ENCODE measurements at regions not wholly inside any gene's neighbourhood (a gene's known extent, or its start where the extent isn't known, plus 50 kb on each side); places are given as distances from the start of the nearest gene placed in this dataset.

GRCh38 chr22:48089601-48090331, 1327.3 kb downstream of the TBC1D22A start:
- no peak for DNase-seq

GRCh38 chr22:48088926-48089536, 1326.6 kb downstream of the TBC1D22A start:
- no peak for DNase-seq

- DNase-seq: no peak
Observed at GRCh38 chr22:48088251-48088650, 1325.8 kb downstream of the TBC1D22A start.

- no peak for DNase-seq
Observed at GRCh38 chr22:48085901-48086645, 1323.6 kb downstream of the TBC1D22A start.

- DNase-seq: no peak
Observed at GRCh38 chr22:48084729-48085050, 1322.2 kb downstream of the TBC1D22A start.

- no peak for DNase-seq
Observed at GRCh38 chr22:48084041-48084728, 1321.7 kb downstream of the TBC1D22A start.

GRCh38 chr22:48083502-48083901, 1321.1 kb downstream of the TBC1D22A start:
- DNase-seq: no peak

- DNase-seq: no peak
Observed at GRCh38 chr22:48082284-48082683, 1319.8 kb downstream of the TBC1D22A start.

GRCh38 chr22:48081281-48081680, 1318.8 kb downstream of the TBC1D22A start:
- DNase-seq: no peak

GRCh38 chr22:48080316-48081165, 1318.1 kb downstream of the TBC1D22A start:
- peak; percentile 15 for DNase-seq

GRCh38 chr22:48079505-48080290, 1317.2 kb downstream of the TBC1D22A start:
- no peak for DNase-seq

GRCh38 chr22:48078825-48079224, 1316.4 kb downstream of the TBC1D22A start:
- DNase-seq: no peak

- no peak for DNase-seq
Observed at GRCh38 chr22:48077699-48078098, 1315.2 kb downstream of the TBC1D22A start.

GRCh38 chr22:48076008-48076407, 1313.6 kb downstream of the TBC1D22A start:
- DNase-seq: no peak

- no peak for DNase-seq
Observed at GRCh38 chr22:48075604-48076003, 1313.2 kb downstream of the TBC1D22A start.

- DNase-seq: no peak
Observed at GRCh38 chr22:48072777-48073176, 1310.3 kb downstream of the TBC1D22A start.

GRCh38 chr22:48071828-48072227, 1309.4 kb downstream of the TBC1D22A start:
- no peak for DNase-seq

GRCh38 chr22:48071305-48071704, 1308.9 kb downstream of the TBC1D22A start:
- no peak for DNase-seq

- no peak for DNase-seq
Observed at GRCh38 chr22:48070760-48071159, 1308.3 kb downstream of the TBC1D22A start.

GRCh38 chr22:48070083-48070482, 1307.6 kb downstream of the TBC1D22A start:
- DNase-seq: no peak

- no peak for DNase-seq
Observed at GRCh38 chr22:48069256-48069655, 1306.8 kb downstream of the TBC1D22A start.
